IMR-90 (cell line): ENCODE measurements at regions not wholly inside any gene's neighbourhood (a gene's known extent, or its start where the extent isn't known, plus 50 kb on each side); places are given as distances from the start of the nearest gene placed in this dataset.

Source experiments
- ATAC-seq: fragments of 200-7000 bp; cut with Tn5 transposase; 2 replicates; pipeline ENCODE4 v1.9.1; 2020; ENCODE audit warnings: low read depth, mild to moderate bottlenecking, moderate library complexity
- BruUV-seq: library from RNA; stranded (reverse); fragments of 400-500 nt; replicated peaks from 2 replicates; lab custom pipeline; 2021; lab: Mats Ljungman, UMichigan
- CTCF ChIA-PET: fragments of 300-600 bp; formaldehyde crosslinking; extraction: SDS; loops from one replicate; lab custom pipeline; 2021; ENCODE audit warnings: antibody characterized with exemption; lab: Yijun Ruan, JAX
- POLR2A ChIA-PET: fragments of 300-600 bp; sonication (Branson Sonifier 250); formaldehyde crosslinking; loops from one replicate; lab custom pipeline; 2022; ENCODE audit warnings: antibody characterized with exemption; ENCODE audit not compliant: unreplicated experiment; lab: Charles Lee
- DNase-seq: peaks from one replicate; pipeline ENCODE4 v3.0.0; 2013
- H2AFZ ChIP-seq: replicated peaks from 2 replicates; pipeline ENCODE3; 2013; ENCODE audit warnings: low read length, mild to moderate bottlenecking; ENCODE audit not compliant: poor library complexity
- H2AK5ac ChIP-seq: 2 replicates; pipeline ENCODE4 v1.6.1; 2013; ENCODE audit warnings: low read depth, low read length, inconsistent platforms
- H2AK9ac ChIP-seq: replicated peaks from 2 replicates; pipeline ENCODE3; 2013; ENCODE audit warnings: mild to moderate bottlenecking, low read depth, low read length, moderate library complexity; ENCODE audit not compliant: poor library complexity
- H2BK120ac ChIP-seq: 2 replicates; pipeline ENCODE4 v1.6.1; 2013; ENCODE audit warnings: low read depth, low read length, inconsistent platforms
- H2BK15ac ChIP-seq: 3 replicates; pipeline ENCODE4 v1.6.1; 2013; ENCODE audit warnings: low read depth, low read length, inconsistent platforms
- H2BK20ac ChIP-seq: 2 replicates; pipeline ENCODE4 v1.6.1; 2013; ENCODE audit warnings: low read depth, mild to moderate bottlenecking, inconsistent platforms, low read length, moderate library complexity
- H2BK5ac ChIP-seq: 2 replicates; pipeline ENCODE4 v1.6.1; 2013; ENCODE audit warnings: mild to moderate bottlenecking, low read depth, low read length, inconsistent platforms; ENCODE audit not compliant: poor library complexity, severe bottlenecking
- H3K14ac ChIP-seq: replicated peaks from 2 replicates; pipeline ENCODE4 v1.6.1; 2013; ENCODE audit warnings: low read depth, low read length, inconsistent platforms
- H3K18ac ChIP-seq: 2 replicates; pipeline ENCODE4 v1.6.1; 2013; ENCODE audit warnings: low read depth, low read length, control low read depth
- H3K23ac ChIP-seq: 2 replicates; pipeline ENCODE4 v1.6.1; 2013; ENCODE audit warnings: low read depth, low read length, inconsistent platforms
- H3K27ac ChIP-seq: 2 replicates; pipeline ENCODE4 v1.5.1; 2013; ENCODE audit warnings: mild to moderate bottlenecking, control low read depth, low read length; ENCODE audit not compliant: insufficient read depth
- H3K27me3 ChIP-seq: 2 replicates; pipeline ENCODE4 v1.6.1; 2013; ENCODE audit warnings: low read length; ENCODE audit not compliant: control insufficient read depth, insufficient read depth
- H3K36me3 ChIP-seq: 2 replicates; pipeline ENCODE4 v1.6.1; 2013; ENCODE audit warnings: low read length, mixed read lengths; ENCODE audit not compliant: control insufficient read depth, insufficient read depth
- H3K4ac ChIP-seq: 2 replicates; pipeline ENCODE4 v1.6.1; 2013; ENCODE audit warnings: low read depth, low read length, inconsistent platforms
- H3K4me1 ChIP-seq: 2 replicates; pipeline ENCODE4 v1.6.1; 2013; ENCODE audit warnings: low read length, mixed read lengths; ENCODE audit not compliant: control insufficient read depth, insufficient read depth
- H3K4me2 ChIP-seq: 2 replicates; pipeline ENCODE4 v1.6.1; 2013; ENCODE audit warnings: low read depth, mild to moderate bottlenecking, control low read depth, low read length, moderate library complexity
- H3K4me3 ChIP-seq: 2 replicates; pipeline ENCODE4 v1.5.1; 2013; ENCODE audit warnings: low read depth, mild to moderate bottlenecking, control low read depth, low read length, moderate library complexity; ENCODE audit not compliant: insufficient read depth
- H3K56ac ChIP-seq: 2 replicates; pipeline ENCODE4 v1.6.1; 2013; ENCODE audit warnings: low read length, inconsistent platforms; ENCODE audit not compliant: insufficient read depth; ENCODE audit errors: extremely low read depth
- H3K79me1 ChIP-seq, 2 experiments: 2 replicates each; pipeline ENCODE4 v1.6.1; 2013; ENCODE audit warnings: low read length in 2 of 2, inconsistent platforms in 1 of 2, low read depth in 1 of 2
- H3K9ac ChIP-seq: 2 replicates; pipeline ENCODE4 v1.6.1; 2013; ENCODE audit warnings: low read depth, low read length, control low read depth
- H3K9me1 ChIP-seq: 2 replicates; pipeline ENCODE4 v1.6.1; 2013; ENCODE audit warnings: low read length, inconsistent platforms; ENCODE audit not compliant: insufficient read depth
- H3K9me3 ChIP-seq: 2 replicates; pipeline ENCODE4 v1.6.1; 2013; ENCODE audit warnings: low read length; ENCODE audit not compliant: control insufficient read depth, insufficient read depth
- H4K20me1 ChIP-seq: 2 replicates; pipeline ENCODE4 v1.6.1; 2013; ENCODE audit warnings: low read length, inconsistent platforms; ENCODE audit not compliant: insufficient read depth
- H4K5ac ChIP-seq: 2 replicates; pipeline ENCODE4 v1.6.1; 2013; ENCODE audit warnings: mild to moderate bottlenecking, low read depth, low read length, control low read depth
- H4K8ac ChIP-seq, 2 experiments: 2 replicates each; pipeline ENCODE4 v1.6.1; 2013; ENCODE audit warnings: low read depth in 2 of 2, low read length in 2 of 2, control low read depth in 1 of 2, inconsistent platforms in 1 of 2
- H4K91ac ChIP-seq: 2 replicates; pipeline ENCODE4 v1.6.1; 2013; ENCODE audit warnings: low read depth, low read length, inconsistent platforms; ENCODE audit not compliant: insufficient read depth
- MAZ ChIP-seq: IDR thresholded peaks from 2 replicates; pipeline ENCODE4 v1.6.1; 2012; ENCODE audit warnings: low read depth, mild to moderate bottlenecking, low read length, improper control_type of control experiment, moderate library complexity, borderline replicate concordance
- RCOR1 ChIP-seq: IDR thresholded peaks from 2 replicates; pipeline ENCODE4 v1.6.1; 2012; ENCODE audit warnings: mild to moderate bottlenecking, low read length, improper control_type of control experiment; ENCODE audit not compliant: insufficient replicate concordance
- WGBS, 2 experiments: methylation state at CpG; one replicate each; pipeline versions ENCODE4 v1.1.5 to v1.1.7; 2013; ENCODE audit warnings: missing lambda C conversion rate in 2 of 2; ENCODE audit not compliant: insufficient read length in 1 of 2; ENCODE audit errors: extremely low coverage in 2 of 2; 5-methylcytosine and 5-hydroxymethylcytosine counted together
- dilution Hi-C: fragments of 300-500 bp; cut with HindIII; formaldehyde crosslinking; loops from one replicate; pipeline ENCODE4 v1.14.3; 2018; ENCODE audit warnings: low sequenced_read_pairs; ENCODE audit not compliant: unreplicated experiment
- in situ Hi-C: fragments of 300-500 bp; cut with MboI; formaldehyde crosslinking; loops from 3 replicates; pipeline ENCODE4 v1.14.3; 2019; ENCODE audit warnings: low sequenced_read_pairs, inconsistent platforms, mixed read lengths
- intact Hi-C: fragments of 100-400 bp; cut with micrococcal nuclease; formaldehyde crosslinking; loops from 2 replicates; pipeline ENCODE4 v1.10.0; 2022
- TF ChIP-seq, protein P1 (sequence below): conservative IDR thresholded peaks from 2 replicates; pipeline ENCODE4 v1.5.1; 2012; ENCODE audit warnings: mild to moderate bottlenecking, low read depth, low read length, improper control_type of control experiment

- BruUV-seq: no TSS peak
Observed at GRCh38 chr12:90808568-90808967, 146.4 kb downstream of the CCER1 start.

More at GRCh38 chr12:90808568-90808967, 146.4 kb downstream of the CCER1 start:
- no CpG with 5 or more reads among the region's 3 CpGs for WGBS, 2 experiments
- ChIA-PET CTCF (no interaction called here), POLR2A (no interaction called here)
- Histone ChIP-seq H2BK5ac (no peak overlapping the region), H3K27ac (no peak overlapping the region), H3K9ac (no peak overlapping the region), H3K23ac (no peak overlapping the region), H2AK9ac (no peak overlapping the region), H3K4ac (no peak overlapping the region), H4K8ac (no peak overlapping the region), H3K36me3 (no peaks in the 10 kb centered on the region), H3K4me2 (no peak overlapping the region), H3K4me3 (no peak overlapping the region), H2AFZ (no peak overlapping the region), H3K14ac (no peak overlapping the region), H3K4me1 (no peaks in the 10 kb centered on the region), H3K9me1 (no peaks in the 10 kb centered on the region), H3K56ac (no peak overlapping the region), H2BK15ac (no peak overlapping the region), H3K18ac (no peak overlapping the region), H3K79me1 (no peaks in the 10 kb centered on the region), H4K20me1 (no peaks in the 10 kb centered on the region), H4K91ac (no peak overlapping the region), H4K5ac (no peak overlapping the region), H2BK20ac (no peak overlapping the region), H3K9me3 (no peaks in the 10 kb centered on the region), H3K27me3 (no peaks in the 10 kb centered on the region), H2AK5ac (no peak overlapping the region), H2BK120ac (no peak overlapping the region)
- ATAC-seq: no peak
- dilution Hi-C loops (no loop called here), in situ Hi-C loops (no loop called here), intact Hi-C loops (no loop called here)
- TF ChIP-seq, protein P1, sequence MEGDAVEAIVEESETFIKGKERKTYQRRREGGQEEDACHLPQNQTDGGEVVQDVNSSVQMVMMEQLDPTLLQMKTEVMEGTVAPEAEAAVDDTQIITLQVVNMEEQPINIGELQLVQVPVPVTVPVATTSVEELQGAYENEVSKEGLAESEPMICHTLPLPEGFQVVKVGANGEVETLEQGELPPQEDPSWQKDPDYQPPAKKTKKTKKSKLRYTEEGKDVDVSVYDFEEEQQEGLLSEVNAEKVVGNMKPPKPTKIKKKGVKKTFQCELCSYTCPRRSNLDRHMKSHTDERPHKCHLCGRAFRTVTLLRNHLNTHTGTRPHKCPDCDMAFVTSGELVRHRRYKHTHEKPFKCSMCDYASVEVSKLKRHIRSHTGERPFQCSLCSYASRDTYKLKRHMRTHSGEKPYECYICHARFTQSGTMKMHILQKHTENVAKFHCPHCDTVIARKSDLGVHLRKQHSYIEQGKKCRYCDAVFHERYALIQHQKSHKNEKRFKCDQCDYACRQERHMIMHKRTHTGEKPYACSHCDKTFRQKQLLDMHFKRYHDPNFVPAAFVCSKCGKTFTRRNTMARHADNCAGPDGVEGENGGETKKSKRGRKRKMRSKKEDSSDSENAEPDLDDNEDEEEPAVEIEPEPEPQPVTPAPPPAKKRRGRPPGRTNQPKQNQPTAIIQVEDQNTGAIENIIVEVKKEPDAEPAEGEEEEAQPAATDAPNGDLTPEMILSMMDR: no peak
- no peak for TF ChIP-seq MAZ
- TF ChIP-seq RCOR1: no peak
- DNase-seq: no peak
